ENCODE measurements at regions not wholly inside any gene's neighbourhood (a gene's known extent, or its start where the extent isn't known, plus 50 kb on each side); places are given as distances from the start of the nearest gene placed in this dataset.
"Not testable (repeated sequence)": the region's sequence is repeated elsewhere in the genome, so short reads cannot be mapped to it uniquely, and the experiment has no call there.

DNA sequence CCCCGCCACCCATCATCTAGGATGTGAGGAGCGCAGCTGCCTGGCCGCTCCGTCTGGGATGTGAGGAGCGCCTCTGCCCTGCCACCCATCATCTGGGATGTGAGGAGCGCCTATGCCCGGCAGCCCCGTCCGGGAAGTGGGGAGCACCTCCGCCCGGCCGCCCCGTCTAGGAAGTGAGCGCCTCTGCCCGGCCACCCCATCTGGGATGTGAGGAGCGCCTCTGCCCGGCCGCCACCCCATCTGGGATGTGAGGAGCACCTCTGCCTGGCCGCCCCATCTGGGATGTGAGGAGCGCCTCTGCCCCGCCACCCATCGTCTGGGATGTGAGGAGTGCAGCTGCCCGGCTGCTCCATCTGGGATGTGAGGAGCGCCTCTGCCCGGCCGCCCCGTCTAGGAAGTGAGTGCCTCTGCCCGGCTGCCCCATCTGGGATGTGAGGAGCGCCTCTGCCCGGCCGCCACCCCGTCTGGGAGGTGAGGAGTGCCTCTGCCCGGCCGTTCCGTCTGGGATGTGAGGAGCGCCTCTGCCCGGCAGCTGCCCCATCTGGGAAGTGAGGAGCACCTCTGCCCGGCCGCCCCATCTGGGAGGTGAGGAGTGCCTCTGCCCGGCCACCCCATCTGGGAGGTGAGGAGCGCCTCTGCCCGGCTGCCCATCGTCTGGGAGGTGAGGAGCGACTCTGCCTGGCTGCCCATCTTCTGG, 1086.5 kb downstream of the TYW1 start:
- DNase-seq (ENCODE audit: low spot score) = not testable (repeated sequence)

DNA sequence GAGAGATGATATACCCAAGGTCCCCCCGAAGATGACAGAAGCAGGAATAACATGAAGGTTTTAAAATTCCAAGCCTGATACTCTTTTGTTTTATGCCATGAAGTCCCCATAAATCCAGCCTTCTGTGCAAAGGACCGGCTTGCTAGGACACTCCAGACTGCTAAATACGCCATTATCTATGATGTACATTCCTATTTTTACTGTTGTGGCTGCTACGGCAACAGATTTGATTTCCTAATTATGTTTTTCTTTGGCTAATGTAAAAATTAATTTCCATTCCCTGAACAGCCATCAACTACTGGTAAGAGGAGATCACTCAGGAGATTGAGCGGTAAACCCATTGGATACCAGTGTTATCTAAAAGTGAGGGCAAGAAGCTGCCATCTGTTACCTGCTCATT, 1090.8 kb downstream of the TYW1 start:
- no peak for DNase-seq (ENCODE audit: low spot score)

DNA sequence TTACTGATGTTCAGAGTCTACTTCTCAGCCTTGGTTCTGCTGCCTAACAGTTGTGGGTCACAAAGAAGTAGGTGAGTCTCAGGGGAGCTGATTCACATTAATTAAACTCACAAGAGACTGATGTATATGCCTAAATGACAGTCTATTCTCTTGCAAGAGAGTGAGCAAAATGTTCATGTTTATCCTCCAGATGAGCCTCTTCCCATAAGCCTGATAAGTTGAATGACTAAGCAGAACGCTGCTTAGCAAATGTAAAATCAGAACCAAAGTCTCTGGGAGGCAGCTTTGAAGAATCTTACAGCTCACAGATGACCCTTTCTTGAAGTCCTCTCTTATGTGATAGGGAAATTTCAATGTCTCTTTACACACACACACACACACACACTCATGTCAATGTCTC, 1092.2 kb downstream of the TYW1 start:
- no peak for DNase-seq (ENCODE audit: low spot score)

DNA sequence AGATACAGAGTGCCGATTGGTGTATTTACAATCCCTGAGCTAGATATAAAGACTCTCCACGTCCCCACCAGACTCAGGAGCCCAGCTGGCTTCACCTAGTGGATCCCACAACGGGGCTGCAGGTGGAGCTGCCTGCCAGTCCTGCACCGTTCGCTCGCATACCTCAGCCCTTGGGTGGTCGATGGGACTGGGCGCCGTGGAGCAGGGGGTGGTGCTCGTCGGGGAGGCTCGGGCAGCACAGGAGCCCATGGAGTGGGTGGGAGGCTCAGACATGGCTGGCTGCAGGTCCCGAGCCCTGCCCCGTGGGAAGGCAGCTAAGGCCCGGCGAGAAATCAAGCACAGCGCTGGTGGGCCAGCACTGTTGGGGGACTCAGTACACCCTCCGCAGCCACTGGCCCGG, 1093.6 kb downstream of the TYW1 start:
- DNase-seq (ENCODE audit: low spot score) = not testable (repeated sequence)

DNA sequence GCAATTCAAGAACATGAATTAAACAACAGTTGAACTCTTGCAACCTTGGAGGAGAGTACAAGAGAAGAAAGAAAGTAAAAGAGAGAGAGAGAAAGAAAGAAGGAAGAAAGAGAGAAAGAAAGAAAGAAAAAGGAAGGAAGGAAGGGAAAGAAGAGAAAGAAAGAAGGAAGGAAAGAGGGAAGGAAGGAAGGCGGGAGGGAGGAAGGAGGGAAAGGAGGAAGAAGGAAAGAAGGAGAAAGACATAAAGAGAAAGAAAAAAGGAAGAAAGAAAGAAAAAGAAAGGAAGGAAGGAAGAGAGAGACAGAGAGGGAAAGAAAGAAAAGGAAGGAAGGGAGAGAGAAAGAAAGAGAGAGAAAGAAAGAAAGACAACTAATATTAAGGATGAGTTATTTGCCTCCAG, 1106.7 kb downstream of the TYW1 start:
- no peak for DNase-seq (ENCODE audit: low spot score)

DNA sequence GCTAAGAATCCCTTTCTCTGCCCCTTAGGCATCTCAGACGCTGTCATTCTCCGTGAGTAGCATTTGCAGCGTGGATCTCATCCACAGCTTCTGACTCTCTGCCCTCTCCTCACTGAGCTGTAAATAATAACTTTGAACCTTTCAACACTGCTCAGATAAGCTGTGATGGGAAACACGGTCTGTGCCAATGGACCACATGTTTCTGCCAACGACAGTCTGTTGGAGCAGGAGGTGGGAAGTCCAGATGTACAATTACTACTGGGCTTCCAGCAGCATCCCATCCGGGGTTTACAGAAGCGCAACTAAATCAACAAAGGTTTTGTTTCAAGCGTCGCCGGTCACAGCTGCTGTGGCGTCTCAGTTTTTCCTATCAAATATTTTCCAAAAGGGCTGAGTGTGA, 1110.6 kb downstream of the TYW1 start:
- no peak for DNase-seq (ENCODE audit: low spot score)

DNA sequence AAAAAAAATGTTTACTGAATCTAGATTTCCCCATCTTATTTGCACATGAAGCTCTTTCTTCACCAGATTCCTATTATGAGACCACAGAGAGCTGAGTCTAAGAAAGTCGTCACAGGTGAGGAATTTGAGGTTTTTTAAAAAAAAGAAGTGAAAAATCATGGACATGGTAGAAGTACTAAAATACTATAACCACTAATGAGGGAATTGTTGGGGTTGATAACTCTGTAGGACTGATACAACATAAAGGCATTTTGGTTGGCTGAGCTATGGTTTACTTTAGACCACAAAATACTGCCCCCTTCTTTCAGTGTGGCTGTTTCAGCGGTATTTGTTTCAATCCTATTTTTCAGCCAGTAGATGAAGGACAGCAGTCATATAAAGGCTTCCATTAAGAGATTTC, 1111.3 kb downstream of the TYW1 start:
- DNase-seq (ENCODE audit: low spot score) = no peak

DNA sequence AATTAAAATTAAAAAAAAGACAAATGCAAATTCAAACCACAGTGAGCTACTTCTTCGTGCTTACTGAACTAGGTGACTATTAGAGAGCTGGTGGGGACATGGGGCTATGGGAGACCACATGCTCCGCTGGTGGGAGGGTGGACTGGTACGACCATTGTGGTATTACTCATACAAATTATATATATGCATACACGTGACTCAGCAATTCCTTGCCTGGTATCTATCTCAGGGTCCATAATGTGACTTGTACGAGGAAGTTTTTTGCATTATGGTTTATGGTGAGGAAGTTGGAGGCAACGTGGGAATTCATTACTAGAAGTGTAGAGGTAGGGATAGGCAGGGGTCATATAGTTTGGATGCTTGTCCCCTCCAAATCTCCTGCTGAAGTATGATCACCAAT, 1112.7 kb downstream of the TYW1 start:
- DNase-seq (ENCODE audit: low spot score) = no peak

DNA sequence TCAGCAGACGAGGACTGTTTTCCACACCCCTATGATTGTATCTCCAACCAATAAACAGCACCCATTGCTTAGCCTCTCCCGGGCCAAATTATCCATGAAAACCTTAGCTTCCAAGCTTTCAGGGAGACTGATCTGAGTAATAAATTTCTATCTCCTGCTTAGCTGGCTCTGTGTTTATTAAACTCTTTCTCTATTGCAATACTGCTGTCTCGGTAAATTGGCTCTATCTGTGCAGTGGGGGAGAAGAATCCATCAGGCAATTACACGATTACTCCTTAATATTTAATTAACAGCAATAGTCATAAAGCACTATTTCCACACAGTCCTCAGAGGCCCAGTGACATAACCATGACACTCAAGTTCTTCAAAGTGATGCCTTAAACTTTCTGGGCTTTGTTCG, 1122.8 kb downstream of the TYW1 start:
- DNase-seq (ENCODE audit: low spot score) = no peak

DNA sequence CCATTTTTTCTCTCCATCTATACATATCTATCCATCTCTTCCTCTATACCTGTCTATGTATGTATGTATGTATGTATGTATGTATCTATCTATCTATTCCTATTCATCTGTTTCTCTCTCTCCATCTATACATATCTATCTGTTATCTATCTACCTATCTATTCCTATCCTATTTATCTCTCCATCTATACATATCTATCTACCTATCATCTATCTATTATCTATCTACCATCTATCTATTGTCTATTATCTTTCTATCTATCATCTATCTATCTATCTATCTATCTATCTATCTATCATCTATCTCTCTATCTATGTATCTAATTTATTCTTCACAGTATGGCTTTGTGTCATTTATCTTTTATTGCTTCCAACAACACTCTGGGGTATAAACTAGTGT, 1124.4 kb downstream of the TYW1 start:
- no peak for DNase-seq (ENCODE audit: low spot score)

DNA sequence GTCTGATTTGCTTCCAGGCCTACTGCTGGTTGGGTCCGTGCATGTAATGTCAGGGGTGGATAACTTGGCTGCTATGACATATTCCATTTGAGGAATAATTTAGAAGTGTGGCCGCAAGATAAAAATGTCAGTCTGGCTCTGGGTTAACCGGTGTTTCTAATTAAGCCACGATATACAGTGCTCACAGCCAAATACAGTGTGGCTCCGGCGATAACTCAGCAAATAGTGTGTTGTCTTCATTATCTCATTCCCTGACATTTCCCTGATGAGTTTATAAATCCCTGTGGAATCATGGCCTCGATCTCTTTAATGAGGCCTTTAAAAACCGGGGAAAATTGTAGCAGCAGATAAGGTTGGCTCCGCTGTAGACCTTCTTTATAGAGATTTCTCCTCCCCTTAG, 1125.0 kb downstream of the TYW1 start:
- no peak for DNase-seq (ENCODE audit: low spot score)

DNA sequence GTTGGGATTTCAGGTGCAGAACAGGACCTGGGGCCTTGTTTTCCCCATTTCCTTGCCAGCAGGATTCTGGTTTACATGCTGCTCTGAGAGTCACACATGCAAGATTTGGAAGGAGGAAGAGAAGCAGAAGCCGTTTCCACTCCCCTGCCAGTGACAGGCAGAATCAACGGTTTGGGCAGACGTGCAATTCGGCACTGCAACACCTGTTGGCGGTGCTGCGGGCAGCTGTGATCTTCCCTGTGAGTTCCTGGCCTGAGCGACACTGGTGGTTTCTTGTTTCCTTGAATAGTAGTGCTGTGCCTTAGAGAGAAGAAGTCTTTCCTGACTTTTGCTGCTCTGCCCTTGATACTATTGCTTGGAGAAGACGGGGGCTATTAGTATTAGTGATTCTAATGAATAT, 1126.2 kb downstream of the TYW1 start:
- no peak for DNase-seq (ENCODE audit: low spot score)

DNA sequence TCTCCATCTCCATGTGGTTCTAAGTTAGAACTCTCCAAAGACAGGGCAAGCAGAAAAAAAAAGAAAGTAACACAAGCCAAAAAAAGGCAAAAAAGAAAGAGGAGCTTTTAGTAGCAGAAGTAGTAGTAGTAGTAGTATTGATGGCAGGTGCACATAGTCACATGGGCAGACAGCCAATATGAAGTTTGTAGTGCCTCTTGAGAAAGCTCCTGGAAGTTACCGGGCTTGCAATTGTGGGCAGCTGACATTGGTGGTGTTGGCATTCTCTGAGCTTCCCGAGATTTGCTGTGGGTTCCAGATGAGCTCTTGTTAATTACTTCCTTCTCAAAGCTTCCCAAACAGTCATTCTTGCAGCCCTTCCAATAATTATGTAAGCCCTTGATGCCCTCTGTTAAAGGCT, 1128.5 kb downstream of the TYW1 start:
- DNase-seq (ENCODE audit: low spot score) = no peak

DNA sequence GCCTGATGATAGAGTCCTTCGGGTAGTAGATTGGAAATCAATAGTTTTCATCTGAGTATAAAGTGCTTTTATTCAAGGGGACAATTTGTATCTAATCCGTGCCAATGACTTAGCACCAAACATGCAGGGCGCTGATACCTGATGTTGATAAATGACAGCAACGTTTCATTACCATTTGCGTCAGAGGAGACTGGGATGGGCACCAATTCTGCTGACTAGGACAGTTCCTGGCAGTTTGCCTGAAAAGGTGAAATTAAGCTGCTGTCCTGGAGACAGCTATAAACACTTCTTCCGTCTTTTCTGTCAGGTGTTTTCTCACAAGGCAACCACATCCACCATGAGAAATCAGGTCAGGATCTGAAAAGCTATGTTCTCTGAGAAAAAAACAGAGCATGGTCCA, 1136.4 kb downstream of the TYW1 start:
- DNase-seq (ENCODE audit: low spot score) = no peak

DNA sequence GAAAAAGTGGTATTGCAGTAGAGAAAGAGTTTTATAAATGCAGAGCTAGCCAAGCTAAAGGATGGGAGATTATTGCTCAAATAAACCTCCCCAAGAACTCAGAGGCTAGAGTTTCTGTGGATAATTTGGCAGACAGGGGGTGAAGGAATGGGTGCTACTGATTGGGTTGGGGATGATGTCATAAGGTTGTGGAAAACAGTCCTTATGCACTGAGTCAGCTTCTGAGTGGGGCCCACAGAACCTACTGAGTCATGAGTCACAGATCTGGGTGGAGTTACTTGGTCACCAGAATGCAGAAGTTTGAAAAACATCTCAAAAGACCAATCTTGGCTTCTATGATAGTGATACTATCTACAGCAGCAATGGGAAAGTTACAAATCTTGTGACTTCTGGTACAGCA, 1146.7 kb downstream of the TYW1 start:
- DNase-seq (ENCODE audit: low spot score) = no peak

DNA sequence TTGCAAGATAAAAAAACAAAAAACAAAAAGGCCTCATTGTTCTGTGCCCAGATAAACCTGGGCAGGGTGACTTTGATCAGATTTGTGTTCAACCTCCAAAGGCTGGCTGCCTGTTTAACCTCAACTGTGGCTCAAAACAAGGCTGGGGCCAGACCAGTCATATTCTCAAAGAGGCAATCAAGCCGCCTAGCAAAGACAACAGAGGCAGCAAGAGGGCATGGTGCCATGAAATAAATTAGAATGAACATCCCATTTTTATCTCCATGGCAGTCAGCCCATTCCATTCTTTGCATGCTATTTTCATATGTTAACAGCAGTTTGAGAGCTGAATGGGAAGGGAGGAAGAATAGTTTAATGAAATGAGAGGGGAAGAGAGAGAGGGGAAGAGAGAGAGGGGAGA, 1150.3 kb downstream of the TYW1 start:
- no peak for DNase-seq (ENCODE audit: low spot score)

DNA sequence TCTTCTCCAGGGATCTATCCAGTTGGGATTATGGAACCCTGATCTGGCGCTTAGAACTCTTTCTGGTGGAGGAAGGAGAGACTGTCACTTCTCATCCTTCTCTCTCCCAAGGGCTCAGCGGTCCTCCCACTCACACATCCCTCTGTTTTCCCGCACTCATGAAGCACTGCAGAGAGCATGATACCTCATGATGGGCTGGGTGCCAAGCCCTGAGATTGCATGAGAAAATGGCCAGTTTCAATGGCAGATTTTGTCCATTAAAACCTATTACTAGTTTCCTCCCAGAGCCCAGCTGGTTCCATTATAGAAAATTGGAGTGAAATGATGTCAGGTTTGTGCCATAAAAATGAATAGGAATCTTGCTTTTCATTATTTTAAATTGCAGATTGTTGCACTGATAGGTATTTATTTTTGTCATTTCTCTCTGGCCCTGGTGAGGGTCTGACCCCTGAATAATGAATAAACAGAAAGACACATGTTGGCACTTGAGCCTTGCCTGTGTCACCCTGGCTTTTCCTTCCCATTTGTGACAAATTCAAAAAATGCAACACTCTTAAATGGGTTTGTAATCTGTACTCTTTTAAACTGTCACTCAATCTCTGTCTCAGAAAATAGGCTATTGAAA, 1151.1 kb downstream of the TYW1 start:
- DNase-seq (ENCODE audit: low spot score) = no peak

DNA sequence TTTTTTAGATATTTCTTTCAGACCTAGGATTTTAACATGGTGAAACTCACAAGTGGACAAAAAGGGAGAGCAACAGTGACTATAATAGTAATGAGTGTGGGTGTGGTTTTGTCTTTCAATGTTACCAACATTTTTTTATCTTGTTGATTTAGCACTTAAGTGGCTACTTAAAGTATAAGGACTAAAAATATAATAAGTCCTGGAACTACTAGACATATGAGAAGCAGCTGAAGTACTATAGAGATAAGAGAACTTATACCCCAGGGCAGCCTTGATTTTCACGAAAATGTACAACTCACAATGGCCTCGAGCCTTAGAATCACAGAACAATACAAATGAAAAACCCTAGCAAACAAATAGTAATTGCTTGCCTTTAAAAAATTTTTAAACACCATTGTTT, 1151.8 kb downstream of the TYW1 start:
- DNase-seq (ENCODE audit: low spot score) = no peak

DNA sequence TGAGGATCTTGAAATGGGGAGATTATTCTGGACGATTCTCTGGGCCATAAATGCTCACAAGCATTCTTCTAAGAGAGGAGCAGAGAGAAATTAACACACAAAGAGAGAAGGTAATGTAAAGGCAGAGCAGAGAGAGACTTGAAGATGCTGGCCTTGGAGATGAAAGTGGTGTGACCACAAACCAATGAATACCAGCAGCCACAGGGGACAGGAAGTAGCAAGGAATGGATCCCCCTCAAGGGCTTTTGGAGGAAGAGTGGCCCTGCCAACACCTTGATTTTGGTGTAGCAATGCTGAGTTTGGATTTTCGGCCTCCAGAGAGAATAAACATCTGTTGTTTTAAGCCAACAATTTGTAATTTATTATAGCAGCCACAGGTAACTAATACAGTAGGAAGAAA, 1155.6 kb downstream of the TYW1 start:
- no peak for DNase-seq (ENCODE audit: low spot score)

DNA sequence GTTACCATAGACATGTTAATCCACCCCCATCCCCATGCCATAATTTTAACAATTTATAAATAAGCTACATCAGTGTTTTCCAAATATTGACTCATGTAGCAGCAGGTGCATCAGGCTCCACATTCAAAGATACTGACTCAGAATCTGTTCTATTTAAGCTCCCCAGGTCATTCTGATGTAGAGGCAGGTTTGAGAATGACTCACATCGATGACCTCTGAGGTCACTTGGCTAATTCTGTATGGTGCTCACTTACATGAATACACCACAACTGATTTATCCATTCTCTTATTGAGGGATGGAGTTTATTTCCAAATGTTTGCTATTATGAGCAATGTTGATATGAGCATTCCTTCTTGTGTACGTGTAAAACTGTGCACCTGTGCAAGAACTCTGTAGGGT, 1159.0 kb downstream of the TYW1 start:
- no peak for DNase-seq (ENCODE audit: low spot score)

DNA sequence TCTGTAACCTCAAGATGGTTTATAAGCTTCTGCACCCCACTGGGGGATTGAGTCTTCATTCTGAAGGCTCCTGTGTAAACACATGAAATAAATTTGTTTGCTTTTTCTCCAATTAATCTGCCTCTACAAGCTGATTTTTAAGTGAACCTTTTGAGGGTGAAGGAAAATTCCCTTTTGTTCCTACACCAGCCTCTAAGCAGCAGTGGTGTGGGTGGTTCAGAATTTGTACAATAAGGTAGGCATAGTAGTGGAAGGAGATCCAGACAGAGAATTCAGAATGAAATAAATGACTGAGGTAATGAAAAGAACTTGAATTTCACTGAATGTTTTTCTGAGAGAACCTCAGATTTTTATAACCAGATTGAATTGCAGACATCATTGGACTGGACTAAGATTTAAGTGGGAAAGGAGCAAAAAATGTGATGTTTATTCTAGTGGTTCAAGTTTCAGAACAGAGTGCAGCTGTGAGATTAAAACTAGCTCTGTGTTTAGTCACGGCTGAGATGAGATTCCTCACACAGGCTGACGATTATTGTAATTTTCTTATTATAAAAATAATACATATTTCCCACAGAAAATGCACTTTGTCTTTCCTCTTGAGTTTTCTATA, 1162.2 kb downstream of the TYW1 start:
- peak; percentile 49 for DNase-seq (ENCODE audit: low spot score)

DNA sequence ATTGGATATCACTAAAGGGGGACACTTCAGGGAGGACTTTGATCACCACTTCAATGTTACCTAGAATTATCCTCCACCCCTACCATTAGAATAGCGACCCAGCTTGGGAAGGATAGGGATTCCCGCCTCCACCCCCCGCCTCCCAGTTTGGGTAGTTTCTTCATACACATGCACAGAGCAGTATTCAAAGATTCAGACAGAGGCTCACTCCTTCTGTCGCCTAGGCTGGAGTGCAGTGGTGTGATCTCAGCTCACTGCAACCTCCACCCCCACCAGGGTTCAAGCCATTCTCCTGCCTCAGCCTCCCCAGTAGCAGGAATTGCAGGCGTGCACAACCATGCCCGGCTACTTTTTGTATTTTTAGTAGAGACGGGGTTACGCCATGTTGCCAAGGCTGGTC, 1166.1 kb downstream of the TYW1 start:
- DNase-seq (ENCODE audit: low spot score) = no peak

DNA sequence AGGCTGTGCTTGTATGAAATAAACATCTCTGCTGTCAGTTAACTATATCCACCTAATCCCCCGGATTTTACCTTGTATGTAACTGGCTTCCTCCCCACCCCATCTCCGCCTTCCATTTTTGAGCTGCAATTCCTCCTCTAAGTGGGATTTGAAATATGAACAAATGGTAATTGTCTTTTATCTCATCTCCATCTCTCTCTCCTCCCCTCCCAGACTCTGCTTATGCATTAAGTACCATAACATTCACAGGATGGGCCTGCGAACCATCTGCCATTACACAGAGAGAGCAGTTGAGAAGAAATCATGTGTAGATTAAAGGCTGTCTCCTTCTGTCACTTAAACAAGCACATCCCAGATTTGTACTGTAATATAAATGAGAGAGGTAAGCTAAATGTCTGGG, 1169.9 kb downstream of the TYW1 start:
- no peak for DNase-seq (ENCODE audit: low spot score)

DNA sequence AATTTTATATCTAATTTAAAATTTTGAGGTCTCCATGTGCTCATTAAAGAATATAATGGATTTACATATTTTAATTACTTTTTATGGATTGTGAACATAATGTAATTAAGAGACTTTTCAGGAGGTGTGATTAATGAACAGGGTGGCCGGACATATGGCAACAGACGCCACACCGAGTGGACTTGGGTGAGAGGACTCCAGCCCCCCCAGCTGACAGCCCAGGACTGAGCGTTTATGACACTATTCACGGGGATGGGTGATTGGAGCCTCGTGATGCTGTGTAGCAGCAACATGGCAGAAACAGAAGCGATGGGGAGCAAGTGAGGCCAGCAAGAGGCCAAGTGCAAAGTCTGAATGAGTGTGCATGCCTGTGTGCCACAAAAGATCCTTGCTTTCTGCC, 1176.9 kb downstream of the TYW1 start:
- DNase-seq (ENCODE audit: low spot score) = no peak
